ENCODE measurements at regions not wholly inside any gene's neighbourhood (a gene's known extent, or its start where the extent isn't known, plus 50 kb on each side); places are given as distances from the start of the nearest gene placed in this dataset.
"Not testable (repeated sequence)": the region's sequence is repeated elsewhere in the genome, so short reads cannot be mapped to it uniquely, and the experiment has no call there.

- DNase-seq: no peak
Measured at GRCh38 chr2:89797320-89798038, 1106.0 kb downstream of the RPIA start.

GRCh38 chr2:89801207-89801606, 1109.7 kb downstream of the RPIA start:
- DNase-seq: not testable (repeated sequence)

- DNase-seq: not testable (repeated sequence)
Measured at GRCh38 chr2:89806363-89806762, 1114.9 kb downstream of the RPIA start.

GRCh38 chr2:89811295-89811694, 1119.8 kb downstream of the RPIA start:
- no peak for DNase-seq

- not testable (repeated sequence) for DNase-seq
Measured at GRCh38 chr2:89811910-89812309, 1120.4 kb downstream of the RPIA start.

GRCh38 chr2:89814359-89814758, 1122.9 kb downstream of the RPIA start:
- not testable (repeated sequence) for DNase-seq

- DNase-seq: no peak
Measured at GRCh38 chr2:89818873-89819272, 1127.4 kb downstream of the RPIA start.

GRCh38 chr2:89819809-89820208, 1128.3 kb downstream of the RPIA start:
- no peak for DNase-seq

- DNase-seq: no peak
Measured at GRCh38 chr2:89820248-89820647, 1128.8 kb downstream of the RPIA start.

GRCh38 chr2:89821455-89821945, 1130.0 kb downstream of the RPIA start:
- no peak for DNase-seq

GRCh38 chr2:89822342-89822741, 1130.9 kb downstream of the RPIA start:
- not testable (repeated sequence) for DNase-seq

- DNase-seq: no peak
Measured at GRCh38 chr2:89823556-89823955, 1132.1 kb downstream of the RPIA start.

GRCh38 chr2:89825034-89825433, 1133.6 kb downstream of the RPIA start:
- DNase-seq: no peak

GRCh38 chr2:89826741-89827140, 1135.3 kb downstream of the RPIA start:
- DNase-seq: not testable (repeated sequence)

GRCh38 chr2:89827829-89828228, 1136.4 kb downstream of the RPIA start:
- DNase-seq: not testable (repeated sequence)

GRCh38 chr2:89828416-89828815, 1136.9 kb downstream of the RPIA start:
- DNase-seq: not testable (repeated sequence)

- DNase-seq: not testable (repeated sequence)
Measured at GRCh38 chr2:89828961-89829631, 1137.6 kb downstream of the RPIA start.

- DNase-seq: no peak
Measured at GRCh38 chr2:89829828-89830227, 1138.4 kb downstream of the RPIA start.

GRCh38 chr2:89830341-89831218, 1139.1 kb downstream of the RPIA start:
- DNase-seq: not testable (repeated sequence)

GRCh38 chr2:89831641-89832498, 1140.4 kb downstream of the RPIA start:
- no peak for DNase-seq

- no peak for DNase-seq
Measured at GRCh38 chr2:89833116-89833779, 1141.8 kb downstream of the RPIA start.

- DNase-seq: no peak
Measured at GRCh38 chr2:89833780-89834117, 1142.3 kb downstream of the RPIA start.
